ENCODE measurements at regions not wholly inside any gene's neighbourhood (a gene's known extent, or its start where the extent isn't known, plus 50 kb on each side); places are given as distances from the start of the nearest gene placed in this dataset.

GRCh38 chr11:123286255-123286654 lies 91.2 kb upstream of the CLMP start:
- Mint-ChIP-seq H3K4me1 (no peaks in the 10 kb centered on the region), H3K27me3 (peaks cover 31% of the 10 kb centered on the region), H3K4me3 (no peak overlapping the region), H3K27ac (no peak overlapping the region), H3K9me3 (peaks cover 2% of the 10 kb centered on the region), H3K36me3 (no peaks in the 10 kb centered on the region)
- no peak for DNase-seq
- POLR2A ChIA-PET = no interaction called here
- ATAC-seq (ENCODE audit: low read depth) = no peak

- DNase-seq (no peak), ATAC-seq (ENCODE audit: low read depth) (no peak)
- Mint-ChIP-seq H3K4me3 (no peak overlapping the region), H3K27ac (no peak overlapping the region), H3K27me3 (peaks cover 30% of the 10 kb centered on the region), H3K9me3 (peaks cover 2% of the 10 kb centered on the region), H3K36me3 (no peaks in the 10 kb centered on the region), H3K4me1 (no peaks in the 10 kb centered on the region)
- POLR2A ChIA-PET = no interaction called here
Measured at GRCh38 chr11:123284454-123284853, 89.4 kb upstream of the CLMP start.

- H3K27ac Mint-ChIP-seq = no peak overlapping the region
- no peak for ATAC-seq (ENCODE audit: low read depth)
- H3K9me3 Mint-ChIP-seq = no peaks in the 10 kb centered on the region
- no peaks in the 10 kb centered on the region for H3K36me3 Mint-ChIP-seq
- peaks cover 36% of the 10 kb centered on the region for H3K27me3 Mint-ChIP-seq
- DNase-seq = no peak
- no peaks in the 10 kb centered on the region for H3K4me1 Mint-ChIP-seq
- no peak overlapping the region for H3K4me3 Mint-ChIP-seq
- POLR2A ChIA-PET = interaction anchor here (0.6 kb wide), 1 partner anchor 512 kb away, joined by 3 read pairs; no protein-coding TSS in a partner anchor
Measured at GRCh38 chr11:123282597-123282996, 87.5 kb upstream of the CLMP start.

GRCh38 chr11:123273616-123274015 lies 78.6 kb upstream of the CLMP start:
- Mint-ChIP-seq H3K4me3 (no peak overlapping the region), H3K27ac (no peak overlapping the region), H3K36me3 (no peaks in the 10 kb centered on the region), H3K4me1 (no peaks in the 10 kb centered on the region), H3K9me3 (no peaks in the 10 kb centered on the region), H3K27me3 (peaks cover 21% of the 10 kb centered on the region)
- POLR2A ChIA-PET = no interaction called here
- ATAC-seq (ENCODE audit: low read depth) (no peak), DNase-seq (no peak)

GRCh38 chr11:123272565-123272964 lies 77.5 kb upstream of the CLMP start:
- ATAC-seq (ENCODE audit: low read depth) = no peak
- Mint-ChIP-seq H3K9me3 (no peaks in the 10 kb centered on the region), H3K4me3 (no peak overlapping the region), H3K27ac (no peak overlapping the region), H3K4me1 (peaks cover 3% of the 10 kb centered on the region), H3K27me3 (peaks cover 14% of the 10 kb centered on the region), H3K36me3 (no peaks in the 10 kb centered on the region)
- no peak for DNase-seq
- POLR2A ChIA-PET = no interaction called here

- H3K27ac Mint-ChIP-seq = no peak overlapping the region
- peaks cover 32% of the 10 kb centered on the region for H3K27me3 Mint-ChIP-seq
- no peak overlapping the region for H3K4me3 Mint-ChIP-seq
- H3K4me1 Mint-ChIP-seq = peaks cover 12% of the 10 kb centered on the region
- POLR2A ChIA-PET = no interaction called here
- no peaks in the 10 kb centered on the region for H3K36me3 Mint-ChIP-seq
- DNase-seq (no peak), ATAC-seq (ENCODE audit: low read depth) (no peak)
- H3K9me3 Mint-ChIP-seq = no peaks in the 10 kb centered on the region
Measured at GRCh38 chr11:123268156-123268555, 73.1 kb upstream of the CLMP start.

GRCh38 chr11:123265951-123266350 lies 70.9 kb upstream of the CLMP start:
- no peak for ATAC-seq (ENCODE audit: low read depth)
- Mint-ChIP-seq H3K27me3 (peaks cover 28% of the 10 kb centered on the region), H3K9me3 (no peaks in the 10 kb centered on the region), H3K4me3 (no peak overlapping the region), H3K4me1 (peaks cover 15% of the 10 kb centered on the region), H3K27ac (no peak overlapping the region), H3K36me3 (no peaks in the 10 kb centered on the region)
- no peak for DNase-seq
- POLR2A ChIA-PET = no interaction called here

- no peak overlapping the region for H3K4me3 Mint-ChIP-seq
- H3K27me3 Mint-ChIP-seq = peaks cover 30% of the 10 kb centered on the region
- H3K36me3 Mint-ChIP-seq = no peaks in the 10 kb centered on the region
- peaks cover 15% of the 10 kb centered on the region for H3K4me1 Mint-ChIP-seq
- POLR2A ChIA-PET = no interaction called here
- no peaks in the 10 kb centered on the region for H3K9me3 Mint-ChIP-seq
- ATAC-seq (ENCODE audit: low read depth) (no peak), DNase-seq (no peak)
- H3K27ac Mint-ChIP-seq = no peak overlapping the region
Measured at GRCh38 chr11:123264431-123264780, 69.4 kb upstream of the CLMP start.

DNA sequence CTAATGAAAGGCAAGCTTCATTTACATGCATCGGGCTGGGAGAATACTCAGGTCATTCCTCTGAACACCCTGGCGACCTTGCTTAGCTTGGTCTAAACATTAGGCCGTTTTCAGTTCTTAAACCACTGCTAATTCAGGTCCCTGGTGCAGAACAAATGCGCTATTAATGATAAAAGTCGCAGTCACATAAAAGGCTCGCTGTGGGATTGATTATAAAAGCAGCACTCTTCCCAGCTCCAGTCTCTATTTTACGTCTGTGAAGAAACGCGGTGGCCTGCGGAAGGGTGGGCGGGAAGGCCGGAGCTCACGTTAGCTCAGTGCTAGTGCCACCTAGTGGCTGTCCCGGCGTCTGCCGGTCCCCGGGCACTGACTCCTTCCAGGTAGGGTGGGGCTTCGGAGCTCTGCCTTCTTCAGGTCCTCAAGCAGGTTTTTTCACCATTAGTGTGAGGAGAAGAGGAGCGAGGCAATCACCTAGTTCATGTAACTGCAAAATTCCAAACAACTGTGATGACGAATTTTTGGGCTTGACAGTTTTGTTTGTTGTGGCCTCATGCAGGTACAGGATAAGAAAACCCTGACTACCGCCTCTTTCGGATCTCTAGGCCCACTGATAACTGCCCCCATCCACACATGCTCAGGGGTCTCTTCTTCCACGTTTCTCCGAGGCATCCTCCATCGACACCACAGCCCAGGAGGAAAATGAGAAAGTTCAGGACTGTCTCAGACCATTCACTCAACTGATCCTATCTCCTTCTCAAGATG lies 66.5 kb upstream of the CLMP start:
- ATAC-seq (ENCODE audit: low read depth) = peak; percentile 73
- H3K36me3 Mint-ChIP-seq = no peaks in the 10 kb centered on the region
- peaks cover 4% of the 10 kb centered on the region for H3K9me3 Mint-ChIP-seq
- H3K27ac Mint-ChIP-seq = no peak overlapping the region
- peak overlapping the region; percentile 11 for H3K4me3 Mint-ChIP-seq
- H3K4me1 Mint-ChIP-seq = peaks cover 13% of the 10 kb centered on the region
- peak; percentile 77 for DNase-seq
- peaks cover 27% of the 10 kb centered on the region for H3K27me3 Mint-ChIP-seq
- POLR2A ChIA-PET = interaction anchor here (0.6 to 1.0 kb wide), 2 partner anchors 122 to 158 kb away, joined by 3 read pairs; no protein-coding TSS in a partner anchor

DNA sequence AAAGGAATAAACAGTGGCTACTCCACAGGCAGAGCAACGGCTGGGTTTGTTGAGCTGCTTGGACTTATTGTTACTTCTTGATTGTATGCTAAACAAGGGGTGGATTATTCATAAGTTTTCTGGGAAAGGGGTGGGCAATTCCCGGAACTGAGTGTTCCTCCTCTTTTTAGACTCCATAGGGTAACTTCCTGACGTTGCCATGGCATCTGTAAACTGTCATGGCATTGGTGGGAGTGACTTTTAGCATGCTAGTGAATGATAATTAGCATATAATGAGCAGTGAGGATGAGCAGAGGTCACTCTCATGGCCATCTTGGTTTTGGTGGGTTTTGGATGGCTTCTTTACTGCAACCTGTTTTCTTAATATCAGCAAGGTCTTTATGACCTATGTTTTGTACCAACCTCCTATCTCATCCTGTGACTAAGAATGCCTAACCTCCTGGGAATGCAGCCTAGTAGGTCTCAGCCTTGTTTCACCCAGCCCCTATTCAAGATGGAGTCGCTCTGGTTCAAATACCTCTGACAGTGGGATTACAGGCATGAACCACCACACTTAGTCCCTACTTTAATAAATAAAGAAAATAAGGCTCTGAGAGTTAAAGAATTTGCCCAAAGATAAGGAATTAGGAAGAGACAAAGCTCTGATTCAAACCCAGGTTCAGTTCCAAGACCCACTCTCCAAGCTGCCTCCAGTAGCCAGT lies 65.6 kb upstream of the CLMP start:
- peaks cover 13% of the 10 kb centered on the region for H3K4me1 Mint-ChIP-seq
- H3K36me3 Mint-ChIP-seq = no peaks in the 10 kb centered on the region
- ATAC-seq (ENCODE audit: low read depth) (no peak), DNase-seq (no peak)
- POLR2A ChIA-PET = interaction anchor here (1.0 kb wide), 1 partner anchor 158 kb away, joined by 3 read pairs; no protein-coding TSS in a partner anchor
- peaks cover 4% of the 10 kb centered on the region for H3K9me3 Mint-ChIP-seq
- peaks cover 22% of the 10 kb centered on the region for H3K27me3 Mint-ChIP-seq
- H3K27ac Mint-ChIP-seq = no peak overlapping the region
- H3K4me3 Mint-ChIP-seq = no peak overlapping the region

- POLR2A ChIA-PET = no interaction called here
- no peak overlapping the region for H3K4me3 Mint-ChIP-seq
- peaks cover 20% of the 10 kb centered on the region for H3K27me3 Mint-ChIP-seq
- no peak overlapping the region for H3K27ac Mint-ChIP-seq
- H3K36me3 Mint-ChIP-seq = no peaks in the 10 kb centered on the region
- no peak for DNase-seq
- H3K4me1 Mint-ChIP-seq = peaks cover 4% of the 10 kb centered on the region
- H3K9me3 Mint-ChIP-seq = peaks cover 4% of the 10 kb centered on the region
- ATAC-seq (ENCODE audit: low read depth) = no peak
Measured at GRCh38 chr11:123258877-123259276, 63.8 kb upstream of the CLMP start.

DNA sequence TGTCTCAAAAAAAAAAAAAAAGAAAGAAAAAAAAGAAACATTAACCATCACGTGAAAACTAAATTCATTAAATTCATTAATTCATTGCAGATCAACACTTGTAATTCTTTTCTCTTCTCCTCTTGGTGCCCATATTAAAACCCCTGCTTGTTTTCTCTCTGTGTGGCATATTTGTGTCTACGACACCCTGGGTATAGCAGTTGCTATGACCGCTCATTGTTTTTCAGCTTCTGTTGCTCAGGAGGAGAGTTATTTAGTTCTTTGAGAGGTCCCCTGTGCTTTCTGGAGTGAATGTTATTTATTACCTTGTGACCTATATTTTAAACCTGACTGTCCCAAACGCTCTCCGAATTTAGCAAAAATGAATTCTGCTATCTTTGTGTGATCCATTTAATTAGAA lies 62.3 kb upstream of the CLMP start:
- peaks cover 4% of the 10 kb centered on the region for H3K4me1 Mint-ChIP-seq
- no peak overlapping the region for H3K27ac Mint-ChIP-seq
- ATAC-seq (ENCODE audit: low read depth) = no peak
- no peaks in the 10 kb centered on the region for H3K36me3 Mint-ChIP-seq
- peaks cover 4% of the 10 kb centered on the region for H3K9me3 Mint-ChIP-seq
- POLR2A ChIA-PET = no interaction called here
- peaks cover 18% of the 10 kb centered on the region for H3K27me3 Mint-ChIP-seq
- DNase-seq = no peak
- no peak overlapping the region for H3K4me3 Mint-ChIP-seq

DNA sequence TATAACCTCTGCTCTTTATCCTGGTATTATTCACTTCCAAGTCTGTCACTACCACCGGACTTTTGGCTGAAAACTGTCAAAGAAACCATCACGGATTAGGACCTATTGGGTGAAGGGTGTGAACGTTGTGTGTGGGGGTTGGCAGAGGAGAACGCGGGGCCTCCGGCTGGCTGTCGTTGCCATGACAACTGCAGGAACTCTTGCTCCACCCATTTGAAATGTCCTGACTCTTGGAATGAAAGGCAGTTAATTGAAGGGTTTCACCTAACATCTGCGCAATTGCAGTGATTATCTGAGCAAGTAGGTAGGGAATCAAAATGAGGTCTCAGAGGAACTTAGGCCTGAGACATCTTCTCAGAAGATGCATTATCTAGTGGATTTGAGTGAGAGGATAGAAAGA lies 60.9 kb upstream of the CLMP start:
- POLR2A ChIA-PET = no interaction called here

DNA sequence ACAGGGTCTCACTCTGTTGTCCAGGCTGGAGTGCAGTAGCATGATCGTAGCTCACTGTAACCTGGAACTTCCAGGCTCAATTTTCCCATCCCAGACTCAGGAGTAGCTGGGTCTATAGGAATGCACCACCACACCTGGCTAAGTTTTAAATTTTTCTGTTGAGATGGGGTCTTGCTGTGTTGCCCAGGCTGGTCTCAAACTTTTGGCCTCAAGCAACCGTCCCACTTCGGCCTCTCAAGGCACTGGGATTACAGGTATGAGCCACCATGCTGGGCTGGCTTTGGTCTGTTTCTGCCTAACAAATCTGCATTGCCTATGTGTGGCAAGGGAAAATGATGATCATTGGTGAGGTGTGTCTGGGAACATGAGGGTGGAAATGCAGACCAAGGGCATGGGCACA lies 59.3 kb upstream of the CLMP start:
- peaks cover 23% of the 10 kb centered on the region for H3K27me3 Mint-ChIP-seq
- no peak overlapping the region for H3K4me3 Mint-ChIP-seq
- no peaks in the 10 kb centered on the region for H3K36me3 Mint-ChIP-seq
- POLR2A ChIA-PET = no interaction called here
- ATAC-seq (ENCODE audit: low read depth) (no peak), DNase-seq (no peak)
- no peak overlapping the region for H3K27ac Mint-ChIP-seq
- H3K9me3 Mint-ChIP-seq = peaks cover 4% of the 10 kb centered on the region
- H3K4me1 Mint-ChIP-seq = no peaks in the 10 kb centered on the region

More for the DNA sequence above, 60.9 kb upstream of the CLMP start:
- ATAC-seq (ENCODE audit: low read depth) (no peak), DNase-seq (no peak)
- H3K27me3 Mint-ChIP-seq = peaks cover 19% of the 10 kb centered on the region
- no peak overlapping the region for H3K27ac Mint-ChIP-seq
- peaks cover 4% of the 10 kb centered on the region for H3K9me3 Mint-ChIP-seq
- H3K4me1 Mint-ChIP-seq = no peaks in the 10 kb centered on the region
- H3K4me3 Mint-ChIP-seq = no peak overlapping the region
- no peaks in the 10 kb centered on the region for H3K36me3 Mint-ChIP-seq

Data from activated naive CD8-positive, alpha-beta T cell treated with anti-CD3 and anti-CD28 coated beads, Interleukin-2, amount 10 ng/mL, durations not matched to agents 7 days and 5 days (primary cell).